Ureter (tissue), 1 donor: ENCODE measurements at regions not wholly inside any gene's neighbourhood (a gene's known extent, or its start where the extent isn't known, plus 50 kb on each side); places are given as distances from the start of the nearest gene placed in this dataset.

ENCODE experiments used
- DNase-seq: peaks from one replicate; pipeline ENCODE4 v3.0.0-alpha.2; 2020; ENCODE audit warnings: low spot score
- donor health status: DM: yes; HTN: yes; CAD: no.

- no peak for DNase-seq
Observed at GRCh38 chr13:63696055-63696454, 2280.4 kb upstream of the PCDH20 start.

GRCh38 chr13:63693696-63694095 lies 2278.0 kb upstream of the PCDH20 start:
- no peak for DNase-seq

GRCh38 chr13:63691474-63691873 lies 2275.8 kb upstream of the PCDH20 start:
- DNase-seq = no peak

GRCh38 chr13:63690672-63691071 lies 2275.0 kb upstream of the PCDH20 start:
- DNase-seq = no peak

GRCh38 chr13:63684822-63685221 lies 2269.2 kb upstream of the PCDH20 start:
- DNase-seq = no peak

- DNase-seq = no peak
Observed at GRCh38 chr13:63680704-63681103, 2265.1 kb upstream of the PCDH20 start.

GRCh38 chr13:63671296-63671695 lies 2255.6 kb upstream of the PCDH20 start:
- DNase-seq = no peak

GRCh38 chr13:63651394-63651793 lies 2235.7 kb upstream of the PCDH20 start:
- DNase-seq = no peak

- no peak for DNase-seq
Observed at GRCh38 chr13:63643543-63643942, 2227.9 kb upstream of the PCDH20 start.

- no peak for DNase-seq
Observed at GRCh38 chr13:63636316-63636993, 2220.8 kb upstream of the PCDH20 start.

- no peak for DNase-seq
Observed at GRCh38 chr13:63632321-63632720, 2216.7 kb upstream of the PCDH20 start.

- no peak for DNase-seq
Observed at GRCh38 chr13:63631006-63631405, 2215.4 kb upstream of the PCDH20 start.

GRCh38 chr13:63629591-63629990 lies 2213.9 kb upstream of the PCDH20 start:
- no peak for DNase-seq

GRCh38 chr13:63628310-63628709 lies 2212.7 kb upstream of the PCDH20 start:
- DNase-seq = no peak

GRCh38 chr13:63625869-63626268 lies 2210.2 kb upstream of the PCDH20 start:
- no peak for DNase-seq

- no peak for DNase-seq
Observed at GRCh38 chr13:63614874-63615612, 2199.4 kb upstream of the PCDH20 start.

- DNase-seq = no peak
Observed at GRCh38 chr13:63607153-63607552, 2191.5 kb upstream of the PCDH20 start.

- no peak for DNase-seq
Observed at GRCh38 chr13:63605962-63606361, 2190.3 kb upstream of the PCDH20 start.

GRCh38 chr13:63605403-63605802 lies 2189.8 kb upstream of the PCDH20 start:
- DNase-seq = no peak

GRCh38 chr13:63595811-63596210 lies 2180.2 kb upstream of the PCDH20 start:
- DNase-seq = no peak

GRCh38 chr13:63586467-63586866 lies 2170.8 kb upstream of the PCDH20 start:
- DNase-seq = no peak

GRCh38 chr13:63578796-63579195 lies 2163.1 kb upstream of the PCDH20 start:
- DNase-seq = no peak

- DNase-seq = no peak
Observed at GRCh38 chr13:63567031-63567430, 2151.4 kb upstream of the PCDH20 start.

- DNase-seq = no peak
Observed at GRCh38 chr13:63554157-63554556, 2138.5 kb upstream of the PCDH20 start.
